ENCODE measurements at regions not wholly inside any gene's neighbourhood (a gene's known extent, or its start where the extent isn't known, plus 50 kb on each side); places are given as distances from the start of the nearest gene placed in this dataset.

DNA sequence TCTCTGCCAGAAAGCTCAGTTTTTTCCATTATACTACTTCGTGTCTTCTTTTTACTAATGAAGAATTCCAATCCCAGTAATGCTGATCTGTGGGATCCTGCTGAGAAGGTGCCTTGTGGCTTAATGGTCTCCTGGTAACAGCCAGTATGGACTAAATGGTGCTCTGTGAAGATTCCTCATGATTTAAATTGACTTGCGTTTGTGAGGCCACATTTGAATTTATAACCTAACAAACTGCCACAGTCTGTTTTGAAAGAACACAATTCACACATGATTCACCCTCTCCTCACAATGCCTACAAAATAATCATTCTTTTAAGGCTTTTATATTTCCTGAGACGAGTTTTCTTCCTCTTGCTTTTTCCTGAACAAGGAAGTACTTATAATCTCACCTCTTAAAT is 140.0 kb downstream of the MBL2 start:
- TF ChIP-seq, protein P1, sequence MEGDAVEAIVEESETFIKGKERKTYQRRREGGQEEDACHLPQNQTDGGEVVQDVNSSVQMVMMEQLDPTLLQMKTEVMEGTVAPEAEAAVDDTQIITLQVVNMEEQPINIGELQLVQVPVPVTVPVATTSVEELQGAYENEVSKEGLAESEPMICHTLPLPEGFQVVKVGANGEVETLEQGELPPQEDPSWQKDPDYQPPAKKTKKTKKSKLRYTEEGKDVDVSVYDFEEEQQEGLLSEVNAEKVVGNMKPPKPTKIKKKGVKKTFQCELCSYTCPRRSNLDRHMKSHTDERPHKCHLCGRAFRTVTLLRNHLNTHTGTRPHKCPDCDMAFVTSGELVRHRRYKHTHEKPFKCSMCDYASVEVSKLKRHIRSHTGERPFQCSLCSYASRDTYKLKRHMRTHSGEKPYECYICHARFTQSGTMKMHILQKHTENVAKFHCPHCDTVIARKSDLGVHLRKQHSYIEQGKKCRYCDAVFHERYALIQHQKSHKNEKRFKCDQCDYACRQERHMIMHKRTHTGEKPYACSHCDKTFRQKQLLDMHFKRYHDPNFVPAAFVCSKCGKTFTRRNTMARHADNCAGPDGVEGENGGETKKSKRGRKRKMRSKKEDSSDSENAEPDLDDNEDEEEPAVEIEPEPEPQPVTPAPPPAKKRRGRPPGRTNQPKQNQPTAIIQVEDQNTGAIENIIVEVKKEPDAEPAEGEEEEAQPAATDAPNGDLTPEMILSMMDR (IDR thresholded peaks at IDR 0.05), result no peak

DNA sequence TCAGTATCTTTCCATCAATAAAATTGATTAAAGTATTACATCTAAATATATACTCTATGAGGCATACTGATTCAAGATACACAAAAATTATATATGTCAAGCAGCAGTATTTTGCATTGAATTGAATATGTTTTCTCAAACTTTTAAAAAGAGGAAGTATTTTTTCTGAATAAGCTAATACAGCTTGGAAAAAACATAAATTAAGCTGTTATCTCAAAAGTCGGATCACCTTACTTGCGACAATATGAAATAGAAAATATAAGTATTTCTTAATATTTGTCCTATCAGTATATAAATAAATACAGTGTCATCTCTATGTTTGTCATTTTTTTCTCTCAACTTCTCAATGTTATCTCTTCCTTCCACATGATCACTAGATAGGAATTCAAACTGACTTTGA is 139.3 kb downstream of the MBL2 start:
- TF ChIP-seq, protein P1 (IDR thresholded peaks at IDR 0.05), result no peak

DNA sequence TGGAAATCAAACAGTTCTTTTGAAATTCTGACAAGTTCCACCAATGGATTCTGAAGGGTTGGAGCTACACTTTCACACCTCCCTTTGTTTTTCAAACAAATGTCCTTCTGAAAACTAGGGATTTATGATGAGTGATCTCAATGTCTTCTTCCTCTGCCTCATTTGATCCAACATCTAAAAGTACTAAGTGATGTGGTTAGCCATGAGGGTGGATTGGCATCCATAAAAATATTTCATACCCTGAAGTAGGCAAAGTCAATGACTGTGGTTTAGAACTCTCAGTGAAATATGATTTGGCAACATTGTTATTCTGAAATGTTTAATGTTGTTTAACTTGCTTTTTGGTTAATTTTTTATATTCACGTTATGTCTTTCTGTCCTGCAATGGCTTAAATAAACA is 136.9 kb downstream of the MBL2 start:
- TF ChIP-seq, protein P1 (IDR thresholded peaks at IDR 0.05), result no peak

DNA sequence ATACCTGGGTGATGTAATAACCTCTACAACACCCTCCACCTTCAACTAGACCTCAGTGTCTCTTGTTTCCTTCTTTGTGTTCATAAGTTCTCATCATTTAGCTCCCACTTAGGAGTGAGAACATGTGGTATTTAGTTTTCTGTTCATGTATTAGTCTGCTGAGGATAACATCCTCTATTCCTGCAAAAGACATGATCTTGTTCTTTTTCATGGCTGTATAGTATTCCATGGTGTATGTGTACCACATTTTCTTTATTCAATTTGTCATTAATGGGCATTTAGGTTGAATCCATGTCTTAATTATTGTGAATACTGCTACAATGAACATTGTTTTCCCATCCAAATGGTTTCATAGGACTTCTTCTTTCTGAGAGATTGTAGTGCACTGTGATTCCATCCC is 135.7 kb downstream of the MBL2 start:
- TF ChIP-seq, protein P1 (IDR thresholded peaks at IDR 0.05), result no peak

DNA sequence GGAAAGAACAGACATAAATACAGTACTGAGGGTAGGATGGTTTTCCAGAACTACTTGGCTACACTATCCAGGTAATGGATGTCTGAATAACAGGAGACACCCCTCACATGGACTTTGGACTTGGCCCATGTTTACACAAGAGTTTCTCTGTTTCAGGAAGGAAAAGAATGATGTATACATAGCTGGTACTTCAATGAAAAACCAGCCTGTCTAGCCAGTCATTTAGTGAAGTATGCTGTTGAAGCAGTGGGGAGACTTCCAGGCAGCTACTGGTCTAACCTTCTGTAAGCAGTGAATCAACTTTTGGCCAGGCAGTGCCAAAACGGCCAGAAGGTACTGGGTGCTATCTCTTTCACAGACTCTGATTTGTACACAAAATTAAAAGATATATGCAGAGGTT is 135.0 kb downstream of the MBL2 start:
- TF ChIP-seq, protein P1 (IDR thresholded peaks at IDR 0.05), result no peak

DNA sequence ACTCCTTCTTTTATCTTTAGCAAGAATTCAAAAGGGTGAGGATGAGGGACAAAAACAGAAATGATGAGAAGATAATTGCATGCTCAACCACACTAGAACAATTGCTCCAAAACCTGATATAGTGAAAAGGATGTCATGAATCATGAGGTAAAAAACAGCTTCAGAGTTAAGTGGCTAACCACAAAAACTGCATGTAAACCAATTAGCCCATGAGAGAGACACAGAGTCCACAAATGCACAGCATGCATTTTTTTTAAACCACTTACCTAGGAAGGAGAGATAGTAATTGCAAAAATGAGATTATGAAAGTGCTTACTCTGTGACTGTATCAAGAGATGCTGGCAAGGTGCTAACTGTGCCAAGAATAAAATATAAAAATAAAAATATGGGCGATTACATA is 132.9 kb downstream of the MBL2 start:
- TF ChIP-seq, protein P1 (IDR thresholded peaks at IDR 0.05), result no peak

DNA sequence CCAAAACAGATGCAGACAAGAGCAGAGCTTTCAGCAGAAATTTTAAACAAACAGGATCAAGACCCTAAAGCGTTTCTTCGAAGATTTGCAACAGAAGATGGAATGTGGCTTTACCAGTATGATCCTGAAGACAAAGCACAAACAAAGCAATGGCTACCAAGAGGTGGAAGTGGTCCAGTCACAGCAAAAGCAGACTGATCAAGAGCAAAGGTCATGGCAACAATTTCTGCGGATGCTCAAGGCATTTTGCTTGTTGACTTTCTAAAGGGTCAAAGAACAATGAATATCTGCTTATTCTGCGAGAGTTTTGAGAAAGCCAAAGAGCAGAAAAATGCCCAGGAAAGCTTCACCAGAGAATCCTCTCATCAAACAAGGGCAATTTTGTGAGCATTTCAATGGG is 130.4 kb downstream of the MBL2 start:
- TF ChIP-seq, protein P1 (IDR thresholded peaks at IDR 0.05), result no peak
